ENCODE measurements at regions not wholly inside any gene's neighbourhood (a gene's known extent, or its start where the extent isn't known, plus 50 kb on each side); places are given as distances from the start of the nearest gene placed in this dataset.

DNA sequence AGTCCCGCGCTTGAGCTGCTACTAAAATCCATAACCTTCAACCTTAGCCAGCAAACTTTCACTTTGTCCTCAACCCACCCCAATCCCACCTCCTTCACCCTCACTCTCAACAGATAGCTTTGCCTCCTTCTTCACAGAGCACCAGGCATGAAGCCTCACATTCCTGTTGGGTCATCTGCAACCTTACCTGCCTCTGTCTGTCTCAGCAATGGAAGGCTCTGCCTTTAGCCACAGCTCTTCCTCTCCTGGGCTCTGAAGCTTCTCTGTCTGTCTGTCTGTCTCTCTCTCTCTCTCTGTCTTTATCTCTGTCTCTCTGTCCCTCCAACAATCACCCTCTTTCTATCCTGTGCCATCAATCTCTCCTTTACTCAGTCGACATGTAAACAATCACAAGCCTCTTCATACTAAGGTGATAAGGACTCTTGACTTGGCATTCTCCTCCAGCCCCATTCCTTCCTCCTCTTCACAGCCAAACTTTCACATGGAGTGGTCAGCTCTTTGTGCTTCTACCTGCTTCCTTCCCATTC lies 220.8 kb downstream of the SPTSSA start:
- H3K4me3 ChIP-seq (ENCODE audit: low read depth, low read length) = no peak overlapping the region
- no peaks in the 10 kb centered on the region for H3K4me1 ChIP-seq (ENCODE audit: control insufficient read depth, insufficient read depth, low read length)
- H3K36me3 ChIP-seq (ENCODE audit: control insufficient read depth, insufficient read depth, low read length) = no peaks in the 10 kb centered on the region
- no peak overlapping the region for H3K27ac ChIP-seq (ENCODE audit: low read depth, low read length)
- no peaks in the 10 kb centered on the region for H3K27me3 ChIP-seq (ENCODE audit: control insufficient read depth, insufficient read depth, low read length)
- no peaks in the 10 kb centered on the region for H3K9me3 ChIP-seq (ENCODE audit: control insufficient read depth, insufficient read depth, low read length)
- no peak overlapping the region for H3K9ac ChIP-seq (ENCODE audit: low read depth, low read length)

DNA sequence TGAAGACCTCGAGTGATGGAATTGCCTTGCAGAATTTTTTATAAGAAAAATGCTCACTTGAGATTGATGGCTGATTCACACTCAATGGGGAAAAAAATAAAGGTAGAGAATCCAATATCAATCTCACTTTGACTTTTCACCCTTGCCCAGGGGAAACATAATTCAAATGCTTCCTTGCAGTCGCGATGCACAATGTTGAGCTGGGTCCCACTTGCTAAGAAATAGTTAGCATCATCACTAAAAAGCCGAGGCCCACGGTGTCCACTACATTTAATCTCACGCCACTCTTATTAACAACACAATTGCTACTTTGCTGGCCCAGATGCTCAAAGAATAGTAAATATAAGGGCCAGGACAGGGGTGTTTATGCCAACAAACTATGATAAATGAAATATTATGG lies 223.4 kb downstream of the SPTSSA start:
- H3K9ac ChIP-seq (ENCODE audit: low read depth, low read length) = no peak overlapping the region
- H3K4me3 ChIP-seq (ENCODE audit: low read depth, low read length) = no peak overlapping the region
- H3K27me3 ChIP-seq (ENCODE audit: control insufficient read depth, insufficient read depth, low read length) = no peaks in the 10 kb centered on the region
- H3K36me3 ChIP-seq (ENCODE audit: control insufficient read depth, insufficient read depth, low read length) = no peaks in the 10 kb centered on the region
- H3K27ac ChIP-seq (ENCODE audit: low read depth, low read length) = no peak overlapping the region
- H3K4me1 ChIP-seq (ENCODE audit: control insufficient read depth, insufficient read depth, low read length) = no peaks in the 10 kb centered on the region
- H3K9me3 ChIP-seq (ENCODE audit: control insufficient read depth, insufficient read depth, low read length) = no peaks in the 10 kb centered on the region

DNA sequence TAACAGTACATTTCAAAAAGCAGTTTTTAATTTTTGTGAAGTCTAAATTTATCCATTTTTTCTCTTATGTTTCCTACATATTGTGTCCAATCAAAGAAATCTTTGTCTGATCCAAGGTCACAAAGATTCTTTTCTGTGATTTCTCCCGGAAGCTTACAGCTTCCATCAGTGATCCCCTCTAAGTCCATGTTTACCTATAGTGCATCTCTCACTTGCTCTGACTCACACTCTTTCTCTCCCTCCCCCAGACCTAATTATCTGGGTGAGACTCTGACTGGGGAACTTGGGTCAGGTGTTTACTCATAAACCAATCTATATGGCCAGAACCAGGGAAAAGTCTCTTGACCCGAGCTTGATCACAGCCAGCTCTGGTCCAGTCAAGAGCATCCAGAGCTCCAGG lies 224.4 kb downstream of the SPTSSA start:
- Histone ChIP-seq H3K9ac (ENCODE audit: low read depth, low read length) (no peak overlapping the region), H3K4me1 (ENCODE audit: control insufficient read depth, insufficient read depth, low read length) (no peaks in the 10 kb centered on the region), H3K27me3 (ENCODE audit: control insufficient read depth, insufficient read depth, low read length) (no peaks in the 10 kb centered on the region), H3K36me3 (ENCODE audit: control insufficient read depth, insufficient read depth, low read length) (no peaks in the 10 kb centered on the region), H3K9me3 (ENCODE audit: control insufficient read depth, insufficient read depth, low read length) (no peaks in the 10 kb centered on the region), H3K27ac (ENCODE audit: low read depth, low read length) (no peak overlapping the region), H3K4me3 (ENCODE audit: low read depth, low read length) (no peak overlapping the region)

DNA sequence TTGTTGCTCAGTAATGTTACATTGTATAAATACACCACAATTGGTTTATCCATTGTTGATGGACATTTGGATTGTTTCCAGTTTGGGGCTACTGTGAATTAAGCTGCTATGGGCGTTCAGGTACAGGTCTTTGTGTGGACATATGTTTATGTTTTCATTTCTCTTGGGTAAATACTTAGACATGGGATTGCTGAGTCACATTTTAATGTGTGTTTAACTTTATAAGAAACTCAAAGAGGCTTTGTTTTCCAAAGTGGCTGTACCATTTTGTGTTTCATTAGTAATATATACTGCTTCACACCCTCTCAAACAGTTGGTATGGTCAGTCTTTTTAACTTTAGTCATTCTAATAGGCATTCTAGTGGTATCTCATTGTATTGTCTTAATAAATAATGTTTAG lies 225.0 kb downstream of the SPTSSA start:
- Histone ChIP-seq H3K9ac (ENCODE audit: low read depth, low read length) (no peak overlapping the region), H3K36me3 (ENCODE audit: control insufficient read depth, insufficient read depth, low read length) (no peaks in the 10 kb centered on the region), H3K27me3 (ENCODE audit: control insufficient read depth, insufficient read depth, low read length) (no peaks in the 10 kb centered on the region), H3K4me1 (ENCODE audit: control insufficient read depth, insufficient read depth, low read length) (no peaks in the 10 kb centered on the region), H3K9me3 (ENCODE audit: control insufficient read depth, insufficient read depth, low read length) (no peaks in the 10 kb centered on the region), H3K4me3 (ENCODE audit: low read depth, low read length) (no peak overlapping the region), H3K27ac (ENCODE audit: low read depth, low read length) (no peak overlapping the region)

DNA sequence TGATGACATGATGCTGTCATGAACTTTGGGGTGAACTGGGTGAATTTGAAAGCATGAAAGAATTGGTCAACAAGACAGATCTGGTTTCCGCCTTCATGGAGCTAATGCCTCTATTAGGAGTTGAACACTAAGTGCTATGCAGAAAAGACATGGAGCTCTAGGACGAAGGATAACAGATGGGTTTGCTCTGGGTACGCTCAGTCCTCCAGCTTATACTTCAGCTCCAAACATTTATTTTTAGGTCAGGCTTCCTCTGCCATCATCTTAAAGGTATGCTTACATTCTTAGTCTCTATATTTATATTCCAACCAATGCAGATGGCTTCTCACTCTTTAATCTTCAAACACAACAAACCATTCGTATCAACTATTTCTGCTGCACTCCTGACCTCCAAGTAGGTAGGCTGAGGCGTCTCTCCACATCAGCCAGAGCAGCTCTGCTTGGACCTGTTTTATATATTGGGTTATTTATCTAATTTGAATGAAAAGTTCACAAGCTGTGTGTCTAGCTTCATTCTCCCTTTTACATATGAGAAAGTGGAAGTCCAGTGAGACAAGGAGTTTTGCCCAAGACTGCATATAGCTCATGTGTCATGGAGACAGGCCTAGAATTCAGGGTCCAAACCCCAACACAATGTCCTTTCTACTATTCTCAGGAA lies 226.3 kb downstream of the SPTSSA start:
- no peaks in the 10 kb centered on the region for H3K9me3 ChIP-seq (ENCODE audit: control insufficient read depth, insufficient read depth, low read length)
- H3K9ac ChIP-seq (ENCODE audit: low read depth, low read length) = no peak overlapping the region
- no peaks in the 10 kb centered on the region for H3K27me3 ChIP-seq (ENCODE audit: control insufficient read depth, insufficient read depth, low read length)
- H3K27ac ChIP-seq (ENCODE audit: low read depth, low read length) = no peak overlapping the region
- no peaks in the 10 kb centered on the region for H3K4me1 ChIP-seq (ENCODE audit: control insufficient read depth, insufficient read depth, low read length)
- no peaks in the 10 kb centered on the region for H3K36me3 ChIP-seq (ENCODE audit: control insufficient read depth, insufficient read depth, low read length)
- no peak overlapping the region for H3K4me3 ChIP-seq (ENCODE audit: low read depth, low read length)

DNA sequence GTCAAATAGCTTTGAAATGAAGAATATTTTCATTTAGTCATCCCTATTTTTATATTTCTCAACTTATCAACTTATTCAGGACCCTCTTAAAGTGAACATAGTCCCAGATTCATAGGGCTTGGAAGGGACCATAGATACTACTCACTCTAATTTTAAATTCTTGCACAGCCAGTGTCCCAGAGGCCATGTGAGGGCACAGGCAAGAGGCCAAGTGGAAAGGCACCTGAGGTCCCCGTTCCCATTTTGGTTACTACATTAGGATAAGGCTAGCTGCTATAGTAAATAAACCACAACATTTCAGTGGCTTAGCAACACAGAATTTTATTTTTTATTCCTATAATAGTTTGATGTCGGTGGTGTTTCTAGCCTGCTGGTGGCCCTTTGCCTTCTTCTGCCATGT lies 227.8 kb downstream of the SPTSSA start:
- Histone ChIP-seq H3K27ac (ENCODE audit: low read depth, low read length) (no peak overlapping the region), H3K9me3 (ENCODE audit: control insufficient read depth, insufficient read depth, low read length) (no peaks in the 10 kb centered on the region), H3K4me3 (ENCODE audit: low read depth, low read length) (no peak overlapping the region), H3K9ac (ENCODE audit: low read depth, low read length) (no peak overlapping the region), H3K27me3 (ENCODE audit: control insufficient read depth, insufficient read depth, low read length) (no peaks in the 10 kb centered on the region), H3K36me3 (ENCODE audit: control insufficient read depth, insufficient read depth, low read length) (no peaks in the 10 kb centered on the region), H3K4me1 (ENCODE audit: control insufficient read depth, insufficient read depth, low read length) (no peaks in the 10 kb centered on the region)

DNA sequence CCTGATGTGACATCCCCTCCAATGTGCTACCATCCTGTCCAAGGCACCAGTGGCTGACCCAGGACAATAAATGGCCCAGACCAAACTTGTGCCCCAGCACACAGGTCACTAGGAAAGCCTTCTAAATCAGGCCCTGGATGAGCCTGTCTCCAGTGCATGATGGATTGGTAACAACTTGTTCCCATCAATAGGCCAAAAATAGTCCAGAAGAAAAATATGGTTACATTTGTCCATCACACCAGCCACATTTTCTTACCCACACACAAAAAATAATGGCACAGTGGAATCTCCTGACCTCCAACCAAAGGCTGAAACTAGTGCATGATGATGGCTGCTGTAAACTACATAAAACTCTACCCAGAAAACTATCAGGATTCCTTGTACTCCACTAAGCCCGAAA lies 228.4 kb downstream of the SPTSSA start:
- Histone ChIP-seq H3K9ac (ENCODE audit: low read depth, low read length) (no peak overlapping the region), H3K4me1 (ENCODE audit: control insufficient read depth, insufficient read depth, low read length) (no peaks in the 10 kb centered on the region), H3K27me3 (ENCODE audit: control insufficient read depth, insufficient read depth, low read length) (no peaks in the 10 kb centered on the region), H3K27ac (ENCODE audit: low read depth, low read length) (no peak overlapping the region), H3K36me3 (ENCODE audit: control insufficient read depth, insufficient read depth, low read length) (no peaks in the 10 kb centered on the region), H3K9me3 (ENCODE audit: control insufficient read depth, insufficient read depth, low read length) (no peaks in the 10 kb centered on the region), H3K4me3 (ENCODE audit: low read depth, low read length) (no peak overlapping the region)

DNA sequence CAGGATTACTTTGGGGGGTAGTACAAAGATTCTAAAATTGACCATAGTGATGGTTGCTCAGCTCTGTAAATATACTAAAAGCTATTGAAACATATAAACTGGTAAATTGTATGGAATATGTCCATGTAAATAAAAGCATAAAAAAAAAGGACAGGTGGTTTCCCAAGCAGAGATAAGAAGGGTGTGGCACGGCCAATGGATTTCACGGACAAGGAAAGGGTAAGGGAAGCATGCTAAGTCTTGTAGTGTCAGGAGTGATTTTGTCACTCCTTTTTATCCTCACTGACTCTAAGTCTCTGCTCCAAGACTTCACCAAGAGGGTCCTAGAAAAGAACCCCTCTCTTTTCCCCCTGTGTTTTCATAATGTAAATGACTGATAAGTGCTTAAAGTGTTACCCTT lies 229.2 kb downstream of the SPTSSA start:
- Histone ChIP-seq H3K27ac (ENCODE audit: low read depth, low read length) (no peak overlapping the region), H3K4me3 (ENCODE audit: low read depth, low read length) (no peak overlapping the region), H3K27me3 (ENCODE audit: control insufficient read depth, insufficient read depth, low read length) (peaks cover 1% of the 10 kb centered on the region), H3K9me3 (ENCODE audit: control insufficient read depth, insufficient read depth, low read length) (no peaks in the 10 kb centered on the region), H3K36me3 (ENCODE audit: control insufficient read depth, insufficient read depth, low read length) (no peaks in the 10 kb centered on the region), H3K9ac (ENCODE audit: low read depth, low read length) (no peak overlapping the region), H3K4me1 (ENCODE audit: control insufficient read depth, insufficient read depth, low read length) (peaks cover 1% of the 10 kb centered on the region; the same call in 1 of the 2 replicates)

DNA sequence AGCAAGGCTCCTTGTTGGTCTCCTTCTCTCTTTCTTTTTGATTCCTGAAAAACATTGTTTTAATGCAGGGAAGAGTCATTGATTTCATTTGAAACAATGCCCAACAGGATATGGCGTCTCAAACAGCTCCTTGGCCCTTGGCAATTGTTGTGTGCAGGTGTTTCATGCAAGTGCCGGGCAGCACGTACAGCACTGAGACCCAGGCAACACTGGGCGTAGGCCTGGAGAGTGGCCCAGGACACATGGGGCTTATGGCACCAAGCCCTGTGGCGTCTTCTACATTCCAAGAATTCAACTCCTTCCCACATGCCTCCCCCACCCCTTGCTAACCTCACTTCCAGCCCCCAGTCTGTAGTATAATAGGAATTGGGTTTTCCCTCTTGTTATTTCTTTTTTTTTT lies 230.4 kb downstream of the SPTSSA start:
- Histone ChIP-seq H3K36me3 (ENCODE audit: control insufficient read depth, insufficient read depth, low read length) (no peaks in the 10 kb centered on the region), H3K27ac (ENCODE audit: low read depth, low read length) (no peak overlapping the region), H3K4me3 (ENCODE audit: low read depth, low read length) (no peak overlapping the region), H3K9ac (ENCODE audit: low read depth, low read length) (no peak overlapping the region), H3K4me1 (ENCODE audit: control insufficient read depth, insufficient read depth, low read length) (peaks cover 4% of the 10 kb centered on the region; the same call in 1 of the 2 replicates), H3K9me3 (ENCODE audit: control insufficient read depth, insufficient read depth, low read length) (no peaks in the 10 kb centered on the region), H3K27me3 (ENCODE audit: control insufficient read depth, insufficient read depth, low read length) (peaks cover 7% of the 10 kb centered on the region)

DNA sequence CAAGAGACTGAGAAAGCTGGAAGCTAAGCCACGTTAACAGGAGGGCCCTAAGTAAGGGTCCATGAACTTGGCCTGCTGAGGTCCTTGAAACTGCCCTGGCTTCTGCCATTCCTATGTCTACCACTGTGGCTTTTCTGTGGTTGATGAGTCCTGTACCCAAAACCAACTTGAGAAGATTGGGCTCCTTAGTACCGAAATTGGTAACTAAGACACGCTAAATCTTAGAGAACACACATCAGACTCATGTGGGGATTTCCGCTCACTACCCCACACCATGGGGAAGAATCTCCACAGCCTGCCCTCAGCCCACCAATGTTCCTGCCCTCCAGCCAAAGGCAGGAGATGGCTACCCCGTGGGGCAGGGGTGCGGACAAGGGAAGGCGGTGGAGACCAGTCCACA lies 232.9 kb downstream of the SPTSSA start:
- Histone ChIP-seq H3K9ac (ENCODE audit: low read depth, low read length) (no peak overlapping the region), H3K27ac (ENCODE audit: low read depth, low read length) (no peak overlapping the region), H3K36me3 (ENCODE audit: control insufficient read depth, insufficient read depth, low read length) (no peaks in the 10 kb centered on the region), H3K9me3 (ENCODE audit: control insufficient read depth, insufficient read depth, low read length) (no peaks in the 10 kb centered on the region), H3K4me3 (ENCODE audit: low read depth, low read length) (no peak overlapping the region), H3K4me1 (ENCODE audit: control insufficient read depth, insufficient read depth, low read length) (peaks cover 4% of the 10 kb centered on the region; the same call in 1 of the 2 replicates), H3K27me3 (ENCODE audit: control insufficient read depth, insufficient read depth, low read length) (peaks cover 7% of the 10 kb centered on the region)

DNA sequence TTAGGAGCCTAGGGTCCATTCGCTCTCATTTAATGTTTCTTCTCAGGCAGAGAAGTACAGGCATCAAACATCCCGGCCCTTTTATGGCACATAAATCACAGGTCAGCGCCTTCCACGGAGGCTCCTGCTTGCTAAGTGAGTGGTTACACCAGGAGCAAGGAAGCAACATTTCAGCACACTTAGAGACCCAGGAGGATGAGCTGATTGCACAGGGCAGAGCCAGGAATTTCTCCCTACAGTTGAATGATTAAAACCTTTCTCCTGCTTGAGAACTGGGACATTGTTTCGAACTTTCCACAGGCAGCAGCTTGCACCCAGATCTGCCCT lies 233.4 kb downstream of the SPTSSA start:
- peaks cover 8% of the 10 kb centered on the region for H3K4me1 ChIP-seq (ENCODE audit: control insufficient read depth, insufficient read depth, low read length)
- H3K9ac ChIP-seq (ENCODE audit: low read depth, low read length) = no peak overlapping the region
- H3K9me3 ChIP-seq (ENCODE audit: control insufficient read depth, insufficient read depth, low read length) = no peaks in the 10 kb centered on the region
- no peak overlapping the region for H3K27ac ChIP-seq (ENCODE audit: low read depth, low read length)
- H3K36me3 ChIP-seq (ENCODE audit: control insufficient read depth, insufficient read depth, low read length) = no peaks in the 10 kb centered on the region
- H3K4me3 ChIP-seq (ENCODE audit: low read depth, low read length) = no peak overlapping the region
- H3K27me3 ChIP-seq (ENCODE audit: control insufficient read depth, insufficient read depth, low read length) = peaks cover 7% of the 10 kb centered on the region
